NT2/D1 (cell line): ENCODE measurements at regions not wholly inside any gene's neighbourhood (a gene's known extent, or its start where the extent isn't known, plus 50 kb on each side); places are given as distances from the start of the nearest gene placed in this dataset.

Source experiments
- SUZ12 ChIP-seq: IDR thresholded peaks from 2 replicates; pipeline ENCODE4 v1.6.1; 2011; ENCODE audit not compliant: insufficient read length, insufficient read depth; ENCODE audit errors: extremely low read depth
- YY1 ChIP-seq: IDR thresholded peaks from 2 replicates; pipeline ENCODE4 v1.6.1; 2011; ENCODE audit not compliant: insufficient read length, insufficient read depth
- ZNF274 ChIP-seq: IDR thresholded peaks from 2 replicates; pipeline ENCODE4 v1.6.1; 2011; ENCODE audit warnings: mild to moderate bottlenecking, low read depth, low read length

GRCh38 chr5:74422671-74423070 is 217.9 kb downstream of the ENC1 start:
- TF ChIP-seq SUZ12 (no peak), YY1 (no peak), ZNF274 (no peak)
